ENCODE measurements at regions not wholly inside any gene's neighbourhood (a gene's known extent, or its start where the extent isn't known, plus 50 kb on each side); places are given as distances from the start of the nearest gene placed in this dataset.

GRCh38 chr2:84373391-84373790 is 85.7 kb downstream of the SUCLG1 start:
- Histone ChIP-seq H3K9ac (ENCODE audit: insufficient read depth in 1 of 2, low read length in 2 of 2) (no peak overlapping the region), H3K36me3 (ENCODE audit: control insufficient read depth in 4 of 4, insufficient read depth in 4 of 4, low read length in 4 of 4) (no peaks in the 10 kb centered on the region), H3K27ac (ENCODE audit: low read depth in 1 of 2, low read length in 1 of 2) (no peak overlapping the region), H3K4me1 (ENCODE audit: control insufficient read depth in 5 of 5, insufficient read depth in 5 of 5, low read length in 5 of 5) (no peaks in the 10 kb centered on the region), H3K4me3 (no peak overlapping the region), H3K9me3 (ENCODE audit: control insufficient read depth in 4 of 4, insufficient read depth in 3 of 4, low read length in 3 of 4) (peaks cover 0 to 1% (median 0%) of the 10 kb centered on the region in 4 donors), H3K27me3 (ENCODE audit: control insufficient read depth in 3 of 3, insufficient read depth in 3 of 3, low read length in 2 of 3) (no peaks in the 10 kb centered on the region)
- WGBS, 2 donors: 71 to 81% methylated on average over 2 of the region's 2 CpGs
- no peak for TF ChIP-seq CTCF (IDR thresholded peaks at IDR 0.05; ENCODE audit: control extremely low read depth, extremely low read depth)
- DNase-seq (no peak), ATAC-seq (ENCODE audit: insufficient read depth, low FRiP score) (no peak)

- Histone ChIP-seq H3K4me1 (ENCODE audit: control insufficient read depth in 5 of 5, insufficient read depth in 5 of 5, low read length in 5 of 5) (no peaks in the 10 kb centered on the region), H3K27me3 (ENCODE audit: control insufficient read depth in 3 of 3, insufficient read depth in 3 of 3, low read length in 2 of 3) (no peaks in the 10 kb centered on the region), H3K36me3 (ENCODE audit: control insufficient read depth in 4 of 4, insufficient read depth in 4 of 4, low read length in 4 of 4) (no peaks in the 10 kb centered on the region), H3K9me3 (ENCODE audit: control insufficient read depth in 4 of 4, insufficient read depth in 3 of 4, low read length in 3 of 4) (peaks cover 0 to 12% (median 12%) of the 10 kb centered on the region in 4 donors), H3K27ac (ENCODE audit: low read depth in 1 of 2, low read length in 1 of 2) (no peak overlapping the region), H3K4me3 (no peak overlapping the region), H3K9ac (ENCODE audit: insufficient read depth in 1 of 2, low read length in 2 of 2) (no peak overlapping the region)
- 55 to 63% methylated on average over 1 of the region's 1 CpG for WGBS, 2 donors
- no peak for ATAC-seq (ENCODE audit: insufficient read depth, low FRiP score)
- no peak for DNase-seq
- TF ChIP-seq CTCF (IDR thresholded peaks at IDR 0.05; ENCODE audit: control extremely low read depth, extremely low read depth): no peak
Observed at GRCh38 chr2:84362541-84362940, 96.5 kb downstream of the SUCLG1 start.

GRCh38 chr2:84338069-84338468 is 121.0 kb downstream of the SUCLG1 start:
- no peak for TF ChIP-seq CTCF (IDR thresholded peaks at IDR 0.05; ENCODE audit: control extremely low read depth, extremely low read depth)
- Histone ChIP-seq H3K9ac (ENCODE audit: insufficient read depth in 1 of 2, low read length in 2 of 2) (no peak overlapping the region), H3K9me3 (ENCODE audit: control insufficient read depth in 4 of 4, insufficient read depth in 3 of 4, low read length in 3 of 4) (no peaks in the 10 kb centered on the region), H3K27ac (ENCODE audit: low read depth in 1 of 2, low read length in 1 of 2) (no peak overlapping the region), H3K36me3 (ENCODE audit: control insufficient read depth in 4 of 4, insufficient read depth in 4 of 4, low read length in 4 of 4) (no peaks in the 10 kb centered on the region), H3K27me3 (ENCODE audit: control insufficient read depth in 3 of 3, insufficient read depth in 3 of 3, low read length in 2 of 3) (no peaks in the 10 kb centered on the region), H3K4me3 (no peak overlapping the region), H3K4me1 (ENCODE audit: control insufficient read depth in 5 of 5, insufficient read depth in 5 of 5, low read length in 5 of 5) (no peaks in the 10 kb centered on the region)
- DNase-seq (no peak), ATAC-seq (ENCODE audit: insufficient read depth, low FRiP score) (no peak)
- 68 to 79% methylated on average over 3 of the region's 3 CpGs for WGBS, 2 donors

- WGBS, 2 donors: 70 to 85% methylated on average over 1 of the region's 1 CpG
- DNase-seq: no peak
- H3K9me3 ChIP-seq (ENCODE audit: control insufficient read depth in 4 of 4, insufficient read depth in 3 of 4, low read length in 3 of 4): peaks cover 0 to 3% (median under 1%) of the 10 kb centered on the region in 4 donors
Observed at GRCh38 chr2:84327645-84328249, 131.3 kb downstream of the SUCLG1 start.

More at GRCh38 chr2:84327645-84328249, 131.3 kb downstream of the SUCLG1 start:
- H3K27ac ChIP-seq (ENCODE audit: low read depth in 1 of 2, low read length in 1 of 2): no peak overlapping the region
- H3K4me1 ChIP-seq (ENCODE audit: control insufficient read depth in 5 of 5, insufficient read depth in 5 of 5, low read length in 5 of 5): no peaks in the 10 kb centered on the region
- no peak for TF ChIP-seq CTCF (IDR thresholded peaks at IDR 0.05; ENCODE audit: control extremely low read depth, extremely low read depth)
- H3K27me3 ChIP-seq (ENCODE audit: control insufficient read depth in 3 of 3, insufficient read depth in 3 of 3, low read length in 2 of 3): no peaks in the 10 kb centered on the region
- no peak overlapping the region for H3K9ac ChIP-seq (ENCODE audit: insufficient read depth in 1 of 2, low read length in 2 of 2)
- H3K36me3 ChIP-seq (ENCODE audit: control insufficient read depth in 4 of 4, insufficient read depth in 4 of 4, low read length in 4 of 4): no peaks in the 10 kb centered on the region
- no peak overlapping the region for H3K4me3 ChIP-seq
- no peak for ATAC-seq (ENCODE audit: insufficient read depth, low FRiP score)
